ENCODE measurements at regions not wholly inside any gene's neighbourhood (a gene's known extent, or its start where the extent isn't known, plus 50 kb on each side); places are given as distances from the start of the nearest gene placed in this dataset.

DNA sequence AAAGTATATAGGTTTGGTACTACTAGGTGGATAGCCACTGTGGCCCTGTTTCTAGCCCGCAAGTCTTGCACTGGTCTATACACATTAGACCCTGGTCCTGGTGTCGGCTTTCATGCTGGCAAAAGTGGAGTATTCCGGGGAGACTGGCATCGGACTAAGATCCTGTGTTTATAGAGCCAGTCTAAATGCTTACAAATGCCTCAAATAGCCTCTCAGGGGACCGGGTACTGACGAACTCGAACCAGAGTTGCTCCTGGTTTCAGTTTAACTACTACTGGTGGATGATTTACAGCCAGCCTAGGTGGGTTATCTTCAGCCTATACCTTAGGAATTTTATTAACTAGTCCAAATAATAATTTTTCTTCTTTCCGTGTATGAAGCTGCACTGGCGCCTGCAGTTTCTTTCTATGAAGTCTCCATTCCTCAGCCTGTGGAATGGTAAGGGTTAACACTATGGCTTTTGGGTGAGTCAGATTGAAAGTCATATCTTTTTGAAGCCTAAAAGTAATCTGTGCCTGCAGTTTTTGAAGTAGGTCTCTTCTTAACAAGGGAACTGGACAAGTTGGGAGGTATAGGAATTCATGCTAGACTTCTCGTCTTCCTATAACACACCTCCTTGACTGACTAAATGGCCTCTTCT lies 51.3 kb downstream of the OR10H4 start:
- POLR2A ChIA-PET = no interaction called here
- DNase-seq = no peak
- 60% methylated on average over 10 of the region's 10 CpGs for WGBS (ENCODE audit: low lambda C conversion rate)
- H3K9me3 ChIP-seq = no peaks in the 10 kb centered on the region
- no peak overlapping the region for H3K27ac ChIP-seq (ENCODE audit: low read depth in 2 of 2, low read length in 1 of 2)
- H4K20me1 ChIP-seq (ENCODE audit: insufficient read depth) = no peaks in the 10 kb centered on the region
- H3K4me2 ChIP-seq = no peak overlapping the region
- H3K4me3 ChIP-seq (ENCODE audit: low read depth in 2 of 2, low read length in 1 of 2) = no peak overlapping the region
- no peaks in the 10 kb centered on the region for H3K79me2 ChIP-seq (ENCODE audit: insufficient read depth)
- H2AFZ ChIP-seq (ENCODE audit: low read depth) = no peak overlapping the region
- H3F3A ChIP-seq (replicated peaks; ENCODE audit: insufficient read depth) = peaks cover 7% of the 10 kb centered on the region
- H3K9ac ChIP-seq = no peak overlapping the region
- H3K27me3 ChIP-seq (ENCODE audit: insufficient read depth) = no peaks in the 10 kb centered on the region
- no peaks in the 10 kb centered on the region for H3K36me3 ChIP-seq (replicated peaks in 1 of 2; ENCODE audit: control insufficient read depth in 1 of 2, insufficient read depth in 2 of 2, low read length in 1 of 2)
- no peak for TF ChIP-seq ZBTB33 (IDR thresholded peaks at IDR 0.05; ENCODE audit: borderline replicate concordance, low read depth)
- no peak for TF ChIP-seq FOXM1 (IDR thresholded peaks at IDR 0.05; ENCODE audit: low read depth)
- TF ChIP-seq FOSL2 (IDR thresholded peaks at IDR 0.05; ENCODE audit: borderline replicate concordance, low read depth) = no peak
- no peak for TF ChIP-seq RAD21 (IDR thresholded peaks at IDR 0.05; ENCODE audit: low read length)
- TF ChIP-seq GABPA (IDR thresholded peaks at IDR 0.05; ENCODE audit: low read depth) = no peak
- TF ChIP-seq, protein P1, sequence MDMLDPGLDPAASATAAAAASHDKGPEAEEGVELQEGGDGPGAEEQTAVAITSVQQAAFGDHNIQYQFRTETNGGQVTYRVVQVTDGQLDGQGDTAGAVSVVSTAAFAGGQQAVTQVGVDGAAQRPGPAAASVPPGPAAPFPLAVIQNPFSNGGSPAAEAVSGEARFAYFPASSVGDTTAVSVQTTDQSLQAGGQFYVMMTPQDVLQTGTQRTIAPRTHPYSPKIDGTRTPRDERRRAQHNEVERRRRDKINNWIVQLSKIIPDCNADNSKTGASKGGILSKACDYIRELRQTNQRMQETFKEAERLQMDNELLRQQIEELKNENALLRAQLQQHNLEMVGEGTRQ (IDR thresholded peaks at IDR 0.05; ENCODE audit: borderline replicate concordance, low read depth, low read length) = no peak
- TF ChIP-seq MEF2A (IDR thresholded peaks at IDR 0.05; ENCODE audit: borderline replicate concordance, low read depth) = no peak
- TF ChIP-seq NFIC (IDR thresholded peaks at IDR 0.05; ENCODE audit: borderline replicate concordance) = no peak
- no peak for TF ChIP-seq JUND (IDR thresholded peaks at IDR 0.05)
- no peak for TF ChIP-seq RFX5 (IDR thresholded peaks at IDR 0.05; ENCODE audit: low read length)
- no peak for TF ChIP-seq TCF12 (IDR thresholded peaks at IDR 0.05)
- TF ChIP-seq SIN3A (IDR thresholded peaks at IDR 0.05; ENCODE audit: borderline replicate concordance, low read depth, low read length) = no peak
- no peak for TF ChIP-seq NRF1 (IDR thresholded peaks at IDR 0.05; ENCODE audit: low read depth, low read length)
- no peak for TF ChIP-seq EP300 (IDR thresholded peaks at IDR 0.05; ENCODE audit: borderline replicate concordance in 1 of 2, low read depth in 1 of 2, low read length in 1 of 2)
- TF ChIP-seq EZH2phosphoT487 (IDR thresholded peaks at IDR 0.05; ENCODE audit: borderline replicate concordance, low read depth) = no peak
- no peak for TF ChIP-seq ELF1 (IDR thresholded peaks at IDR 0.05)
- TF ChIP-seq CHD2 (IDR thresholded peaks at IDR 0.05; ENCODE audit: low read length, partially characterized antibody) = no peak
- no peak for TF ChIP-seq YY1 (IDR thresholded peaks at IDR 0.05; ENCODE audit: low read depth)
- TF ChIP-seq MXI1 (IDR thresholded peaks at IDR 0.05; ENCODE audit: low read depth, low read length) = no peak
- TF ChIP-seq RXRA (IDR thresholded peaks at IDR 0.05; ENCODE audit: borderline replicate concordance, low read depth) = no peak
- no peaks in the 10 kb centered on the region for H3K4me1 ChIP-seq (ENCODE audit: control insufficient read depth in 1 of 2, insufficient read depth in 2 of 2, low read depth in 1 of 2, low read length in 1 of 2)
- H3K9me2 ChIP-seq = no peaks in the 10 kb centered on the region
- CTCF ChIA-PET = interaction anchor here (1.5 kb wide), 1 partner anchor 371 kb away, joined by 4 read pairs; no protein-coding TSS in a partner anchor

All from SK-N-SH (cell line).